Trophoblast cell (in vitro differentiated cells and primary cell): ENCODE measurements at regions not wholly inside any gene's neighbourhood (a gene's known extent, or its start where the extent isn't known, plus 50 kb on each side); places are given as distances from the start of the nearest gene placed in this dataset.

Source experiments
- DNase-seq, 2 donors: peaks; one replicate each; pipeline ENCODE4 v3.0.0-alpha.2; 2016
- H2AFZ ChIP-seq: 2 replicates; pipeline ENCODE4 v1.6.1; 2013; ENCODE audit warnings: low read length, moderate library complexity, mild to moderate bottlenecking; ENCODE audit not compliant: insufficient read depth, poor library complexity
- H2AK5ac ChIP-seq: 2 replicates; pipeline ENCODE4 v1.6.1; 2013; ENCODE audit warnings: mild to moderate bottlenecking, low read length
- H2BK120ac ChIP-seq: 2 replicates; pipeline ENCODE4 v1.6.1; 2013; ENCODE audit warnings: low read length, mild to moderate bottlenecking, moderate library complexity; ENCODE audit not compliant: insufficient read depth, poor library complexity
- H2BK12ac ChIP-seq: 2 replicates; pipeline ENCODE4 v1.6.1; 2013; ENCODE audit warnings: mild to moderate bottlenecking, low read length, moderate library complexity
- H2BK5ac ChIP-seq: 2 replicates; pipeline ENCODE4 v1.6.1; 2013; ENCODE audit warnings: low read length, low read depth, moderate library complexity, mild to moderate bottlenecking; ENCODE audit not compliant: poor library complexity
- H3K14ac ChIP-seq: 2 replicates; pipeline ENCODE4 v1.6.1; 2013; ENCODE audit warnings: mild to moderate bottlenecking, low read length
- H3K18ac ChIP-seq: 2 replicates; pipeline ENCODE4 v1.6.1; 2013; ENCODE audit warnings: mild to moderate bottlenecking, low read length
- H3K23ac ChIP-seq: 2 replicates; pipeline ENCODE4 v1.6.1; 2013; ENCODE audit warnings: low read length
- H3K27ac ChIP-seq: 2 replicates; pipeline ENCODE4 v1.5.1; 2013; ENCODE audit warnings: low read depth, mild to moderate bottlenecking, inconsistent platforms, low read length, moderate library complexity
- H3K27me3 ChIP-seq: 2 replicates; pipeline ENCODE4 v1.6.1; 2013; ENCODE audit warnings: inconsistent platforms, mild to moderate bottlenecking, low read length, moderate library complexity; ENCODE audit not compliant: insufficient read depth
- H3K36me3 ChIP-seq, 2 experiments: 1 replicate in 1 of 2; 2 replicates in 1 of 2; pipeline ENCODE4 v1.6.1; 2013; ENCODE audit warnings: low read length in 2 of 2, mild to moderate bottlenecking in 2 of 2, moderate library complexity in 1 of 2; ENCODE audit not compliant: insufficient read depth in 2 of 2, control insufficient read depth in 1 of 2
- H3K4ac ChIP-seq: 2 replicates; pipeline ENCODE4 v1.6.1; 2013; ENCODE audit warnings: low read depth, mild to moderate bottlenecking, low read length, moderate library complexity
- H3K4me1 ChIP-seq, 2 experiments: 1 replicate in 1 of 2; 2 replicates in 1 of 2; pipeline ENCODE4 v1.6.1; 2013; ENCODE audit warnings: low read length in 2 of 2, mild to moderate bottlenecking in 2 of 2, moderate library complexity in 1 of 2; ENCODE audit not compliant: insufficient read depth in 2 of 2, control insufficient read depth in 1 of 2
- H3K4me2 ChIP-seq: 2 replicates; pipeline ENCODE4 v1.6.1; 2013; ENCODE audit warnings: inconsistent platforms, mild to moderate bottlenecking, low read length, moderate library complexity
- H3K4me3 ChIP-seq: 2 replicates; pipeline ENCODE4 v1.5.1; 2013; ENCODE audit warnings: mild to moderate bottlenecking, low read depth, low read length, inconsistent platforms
- H3K79me1 ChIP-seq: one replicate; pipeline ENCODE4 v1.6.1; 2013; ENCODE audit warnings: low read length
- H3K79me2 ChIP-seq: 2 replicates; pipeline ENCODE4 v1.6.1; 2013; ENCODE audit warnings: low read length, mild to moderate bottlenecking; ENCODE audit not compliant: control insufficient read depth, insufficient read depth, poor library complexity
- H3K9ac ChIP-seq: 2 replicates; pipeline ENCODE4 v1.6.1; 2013; ENCODE audit warnings: mild to moderate bottlenecking, low read length
- H3K9me3 ChIP-seq: 2 replicates; pipeline ENCODE4 v1.6.1; 2013; ENCODE audit warnings: low read depth, mild to moderate bottlenecking, control low read depth, inconsistent platforms, low read length; ENCODE audit not compliant: insufficient read depth
- H4K12ac ChIP-seq: 2 replicates; pipeline ENCODE4 v1.6.1; 2013; ENCODE audit warnings: low read depth, mild to moderate bottlenecking, low read length, moderate library complexity
- H4K8ac ChIP-seq: 2 replicates; pipeline ENCODE4 v1.6.1; 2013; ENCODE audit warnings: low read depth, mild to moderate bottlenecking, low read length, moderate library complexity
- H4K91ac ChIP-seq: one replicate; pipeline ENCODE4 v1.6.1; 2013; ENCODE audit warnings: low read depth, mild to moderate bottlenecking, low read length, moderate library complexity
- WGBS: extraction: QIAGEN DNeasy Blood & Tissue Kit; methylation state at CpG from one replicate; pipeline ENCODE4 v1.1.7; 2013; ENCODE audit warnings: missing lambda C conversion rate; ENCODE audit not compliant: insufficient read length, insufficient coverage; ENCODE audit errors: extremely low coverage; 5-methylcytosine and 5-hydroxymethylcytosine counted together

GRCh38 chr18:35777039-35777438, 195.4 kb upstream of the RMP24 start:
- no CpG with 5 or more reads among the region's 4 CpGs for WGBS
- Histone ChIP-seq H3K36me3 (no peaks in the 10 kb centered on the region), H2AFZ (no peak overlapping the region), H2BK120ac (no peak overlapping the region), H3K4ac (no peak overlapping the region), H3K27ac (no peak overlapping the region), H2AK5ac (no peak overlapping the region), H3K79me2 (no peaks in the 10 kb centered on the region), H2BK5ac (no peak overlapping the region), H3K14ac (no peak overlapping the region), H4K12ac (no peak overlapping the region), H3K23ac (no peak overlapping the region), H3K4me3 (no peak overlapping the region), H3K9me3 (no peaks in the 10 kb centered on the region), H2BK12ac (no peak overlapping the region), H3K9ac (no peak overlapping the region), H4K91ac (no peak overlapping the region), H3K4me1 (no peaks in the 10 kb centered on the region), H3K4me2 (no peak overlapping the region), H4K8ac (no peak overlapping the region), H3K79me1 (no peaks in the 10 kb centered on the region), H3K18ac (no peak overlapping the region), H3K27me3 (no peaks in the 10 kb centered on the region)
- peak in 1 of 2 donors; percentile 18 for DNase-seq

- Histone ChIP-seq H2AK5ac (no peak overlapping the region), H2BK120ac (no peak overlapping the region), H3K14ac (no peak overlapping the region), H3K4me3 (no peak overlapping the region), H3K27me3 (no peaks in the 10 kb centered on the region), H3K4me2 (no peak overlapping the region), H3K79me2 (no peaks in the 10 kb centered on the region), H3K9ac (no peak overlapping the region), H3K23ac (no peak overlapping the region), H3K18ac (no peak overlapping the region), H2BK5ac (no peak overlapping the region), H4K8ac (no peak overlapping the region), H2AFZ (no peak overlapping the region), H2BK12ac (no peak overlapping the region), H4K91ac (no peak overlapping the region), H3K79me1 (no peaks in the 10 kb centered on the region), H3K27ac (no peak overlapping the region), H3K9me3 (no peaks in the 10 kb centered on the region), H4K12ac (no peak overlapping the region), H3K4me1 (no peaks in the 10 kb centered on the region), H3K36me3 (no peaks in the 10 kb centered on the region), H3K4ac (no peak overlapping the region)
- DNase-seq: no peak
- no CpG with 5 or more reads among the region's 4 CpGs for WGBS
Measured at GRCh38 chr18:35778850-35779627, 193.4 kb upstream of the RMP24 start.

- Histone ChIP-seq H3K23ac (no peak overlapping the region), H4K12ac (no peak overlapping the region), H3K27ac (no peak overlapping the region), H2AK5ac (no peak overlapping the region), H3K79me2 (no peaks in the 10 kb centered on the region), H3K79me1 (no peaks in the 10 kb centered on the region), H3K27me3 (no peaks in the 10 kb centered on the region), H3K36me3 (no peaks in the 10 kb centered on the region), H2BK120ac (no peak overlapping the region), H3K18ac (no peak overlapping the region), H2AFZ (no peak overlapping the region), H2BK5ac (no peak overlapping the region), H3K9me3 (no peaks in the 10 kb centered on the region), H3K4me3 (no peak overlapping the region), H4K91ac (no peak overlapping the region), H3K9ac (no peak overlapping the region), H3K14ac (no peak overlapping the region), H3K4ac (no peak overlapping the region), H3K4me2 (no peak overlapping the region), H3K4me1 (no peaks in the 10 kb centered on the region), H4K8ac (no peak overlapping the region), H2BK12ac (no peak overlapping the region)
- no CpG with 5 or more reads among the region's 5 CpGs for WGBS
- DNase-seq: no peak
Measured at GRCh38 chr18:35780937-35781336, 191.5 kb upstream of the RMP24 start.

GRCh38 chr18:35782926-35783325, 189.6 kb upstream of the RMP24 start:
- H3K4me2 ChIP-seq: no peak overlapping the region
- H2AK5ac ChIP-seq: no peak overlapping the region
- no peak overlapping the region for H3K4ac ChIP-seq
- no peak overlapping the region for H3K4me3 ChIP-seq
- no peak overlapping the region for H2AFZ ChIP-seq
- no peak overlapping the region for H2BK120ac ChIP-seq
- no peak overlapping the region for H2BK12ac ChIP-seq
- no peak for DNase-seq
- H3K27me3 ChIP-seq: no peaks in the 10 kb centered on the region
- H3K79me1 ChIP-seq: no peaks in the 10 kb centered on the region
- H3K9ac ChIP-seq: no peak overlapping the region
- no peaks in the 10 kb centered on the region for H3K9me3 ChIP-seq
- no CpG with 5 or more reads among the region's 3 CpGs for WGBS
- no peak overlapping the region for H4K12ac ChIP-seq
- no peak overlapping the region for H3K23ac ChIP-seq
- H3K36me3 ChIP-seq: no peaks in the 10 kb centered on the region
- H3K4me1 ChIP-seq: no peaks in the 10 kb centered on the region
- no peak overlapping the region for H2BK5ac ChIP-seq
- H3K18ac ChIP-seq: no peak overlapping the region
- H3K79me2 ChIP-seq: no peaks in the 10 kb centered on the region
- H4K91ac ChIP-seq: no peak overlapping the region
- H3K27ac ChIP-seq: no peak overlapping the region
- no peak overlapping the region for H3K14ac ChIP-seq
- H4K8ac ChIP-seq: no peak overlapping the region
